ENCODE measurements at regions not wholly inside any gene's neighbourhood (a gene's known extent, or its start where the extent isn't known, plus 50 kb on each side); places are given as distances from the start of the nearest gene placed in this dataset.

DNA sequence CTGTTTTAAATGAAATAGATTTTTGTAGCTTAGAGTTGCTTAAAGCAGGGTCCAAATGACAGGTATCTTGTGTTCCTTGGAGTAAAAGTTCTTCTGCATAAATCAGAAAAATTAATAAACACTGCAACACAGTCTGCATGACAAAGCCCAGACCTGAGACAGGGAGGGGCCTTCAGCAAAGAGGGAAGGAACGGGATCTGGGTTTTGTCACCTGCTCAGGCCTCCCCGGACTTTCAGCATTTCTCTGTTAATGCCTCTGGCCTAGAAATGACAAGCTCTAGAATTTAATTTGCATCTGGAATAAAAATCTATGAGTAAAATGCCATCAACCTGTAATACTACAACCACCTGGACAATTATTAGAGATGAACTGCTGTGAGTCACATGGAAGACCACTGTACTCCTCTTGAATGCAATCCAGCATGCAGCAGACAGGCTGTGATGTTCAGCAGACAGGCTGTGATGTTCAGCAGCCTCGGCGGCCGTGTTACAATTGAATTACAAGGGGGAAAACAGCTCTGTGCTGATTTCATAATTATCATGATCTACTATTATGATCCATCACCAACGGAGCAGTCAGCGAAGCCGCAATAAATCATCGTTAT, 170.2 kb downstream of the TOX3 start (continued):
- TF ChIP-seq, protein P1, sequence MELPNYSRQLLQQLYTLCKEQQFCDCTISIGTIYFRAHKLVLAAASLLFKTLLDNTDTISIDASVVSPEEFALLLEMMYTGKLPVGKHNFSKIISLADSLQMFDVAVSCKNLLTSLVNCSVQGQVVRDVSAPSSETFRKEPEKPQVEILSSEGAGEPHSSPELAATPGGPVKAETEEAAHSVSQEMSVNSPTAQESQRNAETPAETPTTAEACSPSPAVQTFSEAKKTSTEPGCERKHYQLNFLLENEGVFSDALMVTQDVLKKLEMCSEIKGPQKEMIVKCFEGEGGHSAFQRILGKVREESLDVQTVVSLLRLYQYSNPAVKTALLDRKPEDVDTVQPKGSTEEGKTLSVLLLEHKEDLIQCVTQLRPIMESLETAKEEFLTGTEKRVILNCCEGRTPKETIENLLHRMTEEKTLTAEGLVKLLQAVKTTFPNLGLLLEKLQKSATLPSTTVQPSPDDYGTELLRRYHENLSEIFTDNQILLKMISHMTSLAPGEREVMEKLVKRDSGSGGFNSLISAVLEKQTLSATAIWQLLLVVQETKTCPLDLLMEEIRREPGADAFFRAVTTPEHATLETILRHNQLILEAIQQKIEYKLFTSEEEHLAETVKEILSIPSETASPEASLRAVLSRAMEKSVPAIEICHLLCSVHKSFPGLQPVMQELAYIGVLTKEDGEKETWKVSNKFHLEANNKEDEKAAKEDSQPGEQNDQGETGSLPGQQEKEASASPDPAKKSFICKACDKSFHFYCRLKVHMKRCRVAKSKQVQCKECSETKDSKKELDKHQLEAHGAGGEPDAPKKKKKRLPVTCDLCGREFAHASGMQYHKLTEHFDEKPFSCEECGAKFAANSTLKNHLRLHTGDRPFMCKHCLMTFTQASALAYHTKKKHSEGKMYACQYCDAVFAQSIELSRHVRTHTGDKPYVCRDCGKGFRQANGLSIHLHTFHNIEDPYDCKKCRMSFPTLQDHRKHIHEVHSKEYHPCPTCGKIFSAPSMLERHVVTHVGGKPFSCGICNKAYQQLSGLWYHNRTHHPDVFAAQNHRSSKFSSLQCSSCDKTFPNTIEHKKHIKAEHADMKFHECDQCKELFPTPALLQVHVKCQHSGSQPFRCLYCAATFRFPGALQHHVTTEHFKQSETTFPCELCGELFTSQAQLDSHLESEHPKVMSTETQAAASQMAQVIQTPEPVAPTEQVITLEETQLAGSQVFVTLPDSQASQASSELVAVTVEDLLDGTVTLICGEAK (IDR thresholded peaks at IDR 0.05), result no peak
- TF ChIP-seq, protein P1 (CRISPR knock-in tag; IDR thresholded peaks at IDR 0.05), result no peak
- TF ChIP-seq ZNF546 (CRISPR knock-in tag; conservative IDR thresholded peaks at IDR 0.05), result no peak
- no peak for TF ChIP-seq AHR (CRISPR knock-in tag; IDR thresholded peaks at IDR 0.05)

DNA sequence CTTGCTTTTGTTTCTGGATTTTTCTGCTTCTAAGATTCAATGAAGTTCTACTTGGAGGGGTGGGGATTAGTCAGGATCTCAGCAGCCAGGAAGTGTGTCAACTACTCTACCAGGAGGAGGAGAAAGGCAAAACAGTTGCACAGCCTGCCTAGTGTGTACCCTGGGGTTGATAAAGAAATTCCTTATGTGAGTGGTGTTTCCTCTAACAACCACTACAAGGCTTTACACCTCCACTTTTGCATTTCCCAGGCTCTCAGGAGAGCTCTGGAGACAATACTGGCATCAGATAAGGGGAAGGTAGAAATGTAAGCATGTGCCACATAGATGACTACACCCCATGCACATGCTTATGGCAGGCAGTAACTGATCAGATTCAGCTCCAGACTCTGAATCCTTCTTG, 174.6 kb downstream of the TOX3 start:
- ChIA-PET POLR2A (no interaction called here), CTCF (ENCODE audit: low intra/inter-chr PET ratio, low total read pairs) (no interaction called here)
- Histone ChIP-seq H3K79me2 (ENCODE audit: insufficient read depth, low read length) (no peaks in the 10 kb centered on the region), H2AFZ (ENCODE audit: low read length) (no peak overlapping the region), H3K9me3 (ENCODE audit: low read length) (no peaks in the 10 kb centered on the region), H3K4me2 (ENCODE audit: low read depth, low read length) (no peak overlapping the region), H3K4me1 (ENCODE audit: insufficient read depth, low read length) (peaks cover 5% of the 10 kb centered on the region; the same call in 1 of the 2 replicates), H3K27me3 (ENCODE audit: control insufficient read depth in 1 of 2, insufficient read depth in 2 of 2, low read length in 2 of 2) (peaks cover 0 to 3% of the 10 kb centered on the region in 2 experiments; a peak in 1 of 5 replicates), H3K4me3 (replicated peaks in 1 of 3; ENCODE audit: insufficient read depth in 1 of 3, low read depth in 2 of 3, low read length in 3 of 3) (no peak overlapping the region), H3K9ac (ENCODE audit: insufficient read depth, low read depth, low read length) (no peak overlapping the region), H4K20me1 (ENCODE audit: insufficient read depth, low read length) (no peaks in the 10 kb centered on the region), H3K36me3 (replicated peaks in 1 of 2; ENCODE audit: control insufficient read depth in 1 of 2, insufficient read depth in 2 of 2, low read length in 2 of 2) (no peaks in the 10 kb centered on the region), H3K27ac (ENCODE audit: extremely low read length, insufficient read depth, low read length) (no peak overlapping the region)
- no peak for ATAC-seq
- BruUV-seq (replicated peaks), result no TSS peak
- in situ Hi-C loops (cut with HindIII; ENCODE audit: extremely low pct_ligation_motif_present, low pct_unique_long_range_greater_than_20kb), result no loop called here
- intact Hi-C loops (cut with micrococcal nuclease; ENCODE audit: unreplicated experiment), result no loop called here
- no peak for FAIRE-seq
- no peak for DNase-seq (ENCODE audit: low spot score)
- TF ChIP-seq ZNF446 (CRISPR knock-in tag; IDR thresholded peaks at IDR 0.05) (no peak), ARNT2 (CRISPR knock-in tag; IDR thresholded peaks at IDR 0.05; ENCODE audit: low read depth) (no peak), ZC3H4 (CRISPR knock-in tag; IDR thresholded peaks at IDR 0.05; ENCODE audit: borderline replicate concordance) (no peak), PHF21A (CRISPR knock-in tag; IDR thresholded peaks at IDR 0.05) (no peak), RBAK (CRISPR knock-in tag; IDR thresholded peaks at IDR 0.05) (no peak), EED (CRISPR knock-in tag; IDR thresholded peaks at IDR 0.05) (no peak), ZNF253 (CRISPR knock-in tag; IDR thresholded peaks at IDR 0.05; ENCODE audit: borderline replicate concordance) (no peak), ZNF17 (CRISPR knock-in tag; IDR thresholded peaks at IDR 0.05) (no peak)
- TF ChIP-seq, protein P2, sequence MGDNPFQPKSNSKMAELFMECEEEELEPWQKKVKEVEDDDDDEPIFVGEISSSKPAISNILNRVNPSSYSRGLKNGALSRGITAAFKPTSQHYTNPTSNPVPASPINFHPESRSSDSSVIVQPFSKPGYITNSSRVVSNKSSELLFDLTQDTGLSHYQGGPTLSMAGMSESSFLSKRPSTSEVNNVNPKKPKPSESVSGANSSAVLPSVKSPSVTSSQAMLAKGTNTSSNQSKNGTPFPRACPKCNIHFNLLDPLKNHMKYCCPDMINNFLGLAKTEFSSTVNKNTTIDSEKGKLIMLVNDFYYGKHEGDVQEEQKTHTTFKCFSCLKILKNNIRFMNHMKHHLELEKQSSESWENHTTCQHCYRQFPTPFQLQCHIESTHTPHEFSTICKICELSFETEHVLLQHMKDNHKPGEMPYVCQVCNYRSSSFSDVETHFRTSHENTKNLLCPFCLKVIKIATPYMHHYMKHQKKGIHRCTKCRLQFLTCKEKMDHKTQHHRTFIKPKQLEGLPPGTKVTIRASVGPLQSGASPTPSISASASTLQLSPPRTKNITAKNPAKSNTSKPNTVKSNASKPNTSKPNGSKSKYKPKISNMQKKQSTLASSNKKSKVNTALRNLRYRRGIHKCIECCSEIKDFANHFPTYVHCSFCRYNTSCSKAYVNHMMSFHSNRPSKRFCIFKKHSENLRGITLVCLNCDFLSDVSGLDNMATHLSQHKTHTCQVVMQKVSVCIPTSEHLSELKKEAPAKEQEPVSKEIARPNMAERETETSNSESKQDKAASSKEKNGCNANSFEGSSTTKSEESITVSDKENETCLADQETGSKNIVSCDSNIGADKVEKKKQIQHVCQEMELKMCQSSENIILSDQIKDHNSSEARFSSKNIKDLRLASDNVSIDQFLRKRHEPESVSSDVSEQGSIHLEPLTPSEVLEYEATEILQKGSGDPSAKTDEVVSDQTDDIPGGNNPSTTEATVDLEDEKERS (CRISPR knock-in tag; IDR thresholded peaks at IDR 0.05), result no peak
